ENCODE measurements at regions not wholly inside any gene's neighbourhood (a gene's known extent, or its start where the extent isn't known, plus 50 kb on each side); places are given as distances from the start of the nearest gene placed in this dataset.
A peak's percentile ranks its signal among the peaks of the same experiment; 100 is the strongest.

DNA sequence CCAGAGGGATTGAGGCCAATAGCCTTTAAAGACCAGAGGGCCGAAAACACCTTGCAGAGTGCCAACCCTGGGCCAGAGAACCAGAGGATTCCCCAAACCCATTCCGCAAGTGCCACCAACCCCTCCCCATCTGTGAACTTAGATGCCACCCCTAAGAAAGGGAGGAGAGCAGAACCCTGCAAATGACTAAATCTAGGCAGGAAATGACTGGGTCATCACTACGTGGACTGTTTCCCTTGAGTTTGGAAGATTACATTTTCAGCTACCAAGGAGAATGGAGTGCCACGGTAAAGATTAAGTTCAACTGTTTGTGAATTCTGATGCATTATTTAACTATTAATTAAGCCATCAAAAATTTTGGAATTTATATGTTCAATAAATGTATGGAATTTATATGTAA lies 142.8 kb downstream of the ENC1 start:
- no peak for DNase-seq

DNA sequence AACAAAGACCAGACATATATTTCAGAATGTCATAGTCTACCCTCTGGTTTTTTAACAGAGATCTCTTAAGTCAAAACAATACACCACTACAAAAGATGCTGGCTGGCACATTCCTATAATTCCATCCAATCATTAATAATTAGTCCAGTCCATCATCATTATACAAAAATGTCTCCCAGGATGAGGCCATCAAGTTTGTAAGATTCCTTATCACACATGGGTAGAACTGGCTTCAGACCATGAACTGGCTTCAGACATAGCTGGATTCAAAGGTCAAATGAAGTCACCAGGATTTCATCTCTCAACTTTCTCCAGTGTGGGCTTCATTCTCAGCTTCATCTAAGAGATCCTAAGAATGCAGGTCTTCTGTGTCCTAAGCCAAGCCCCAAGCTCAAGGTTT lies 147.1 kb downstream of the ENC1 start:
- no peak for DNase-seq

DNA sequence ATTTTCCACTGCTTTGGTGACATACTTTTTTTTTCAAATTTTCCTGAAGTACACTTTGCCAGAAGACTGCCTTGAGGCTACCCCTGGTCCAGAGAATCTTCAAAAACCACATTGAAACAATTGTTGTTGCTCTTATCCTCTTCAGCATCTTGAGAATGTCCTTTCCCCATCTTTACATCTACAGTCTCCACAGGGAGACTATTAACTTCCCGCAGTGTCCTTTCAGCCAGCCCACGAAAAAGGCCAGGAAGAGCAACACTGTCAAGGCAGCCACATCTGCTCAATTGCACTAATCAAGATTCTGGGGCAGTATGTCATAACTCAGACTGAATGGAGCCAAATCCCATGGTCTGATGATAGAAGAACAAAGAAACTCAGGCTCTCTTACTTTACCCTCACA lies 148.3 kb downstream of the ENC1 start:
- DNase-seq = peak; percentile 56

DNA sequence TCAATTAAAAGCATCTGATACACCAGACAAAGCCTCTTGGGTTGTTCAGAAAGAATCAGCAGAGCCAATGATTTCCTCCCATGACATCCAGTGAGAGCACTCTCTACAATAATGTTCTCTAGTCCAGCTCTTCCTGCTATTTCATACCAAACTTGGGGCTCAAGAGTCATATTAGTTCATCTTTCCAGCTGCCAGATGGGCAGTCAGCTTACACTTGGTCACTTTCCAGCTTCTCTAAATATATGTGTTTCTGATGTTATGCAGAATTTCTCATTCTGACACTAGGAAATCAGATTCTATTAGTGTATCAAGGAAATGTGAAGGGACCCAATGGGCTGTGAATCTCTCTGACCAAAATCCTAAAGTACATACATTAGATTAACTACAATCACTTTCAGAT lies 148.9 kb downstream of the ENC1 start:
- no peak for DNase-seq

DNA sequence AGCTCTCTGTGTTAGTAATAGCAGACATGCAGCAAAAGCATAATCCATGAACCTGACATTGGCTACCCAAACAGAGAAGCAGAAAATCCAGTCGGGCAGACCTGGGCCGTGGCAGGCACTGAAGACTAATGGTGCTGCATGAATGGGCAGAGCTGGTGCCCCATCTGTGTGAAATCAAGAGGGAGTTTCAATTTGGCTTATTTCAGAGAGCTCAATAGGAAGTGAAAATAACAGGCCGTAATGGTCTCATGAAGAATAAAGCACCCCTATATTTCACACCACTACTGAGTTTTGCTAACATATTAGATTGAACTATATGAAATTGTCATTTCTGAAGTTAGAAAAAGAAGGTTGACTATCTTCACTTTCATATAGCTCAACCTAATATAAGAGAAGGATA lies 149.7 kb downstream of the ENC1 start:
- no peak for DNase-seq

DNA sequence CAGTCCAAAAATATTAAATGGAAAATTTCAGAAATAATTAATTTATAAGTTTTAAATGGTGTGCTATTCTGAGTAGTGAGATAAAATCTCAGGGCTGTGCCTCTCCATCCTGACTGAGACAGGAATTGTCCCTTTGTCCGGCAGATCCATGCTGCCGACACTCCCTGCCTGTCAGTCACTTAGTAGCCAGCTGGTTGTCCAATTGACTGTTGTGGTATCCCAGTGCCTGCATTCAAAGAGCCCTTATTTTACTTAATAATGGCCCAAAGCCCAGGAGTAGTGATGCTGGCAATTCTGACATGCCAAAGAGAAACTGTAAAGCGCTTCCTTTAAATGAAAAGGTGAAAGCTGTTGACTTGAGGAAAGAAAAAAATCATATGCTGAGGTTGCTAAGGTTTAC lies 157.5 kb downstream of the ENC1 start:
- DNase-seq = no peak

DNA sequence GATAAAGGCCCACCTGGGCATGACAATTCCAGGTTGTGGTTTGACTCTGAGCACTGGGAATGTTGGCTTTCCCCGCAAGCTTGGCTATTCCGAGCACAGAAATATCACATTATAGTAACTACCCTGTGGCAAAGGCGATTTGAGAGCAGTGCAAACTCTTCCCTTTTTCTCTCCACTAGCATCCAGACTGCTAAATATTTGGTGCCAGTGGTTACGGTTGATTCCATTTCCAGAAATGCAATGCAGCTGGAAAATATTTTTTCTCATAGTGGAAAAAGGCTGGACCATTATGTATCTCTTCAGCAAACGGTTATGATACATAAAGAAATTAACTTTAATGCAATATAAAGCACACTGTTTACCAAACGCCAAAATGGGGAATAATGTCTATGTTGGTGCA lies 158.0 kb downstream of the ENC1 start:
- no peak for DNase-seq

DNA sequence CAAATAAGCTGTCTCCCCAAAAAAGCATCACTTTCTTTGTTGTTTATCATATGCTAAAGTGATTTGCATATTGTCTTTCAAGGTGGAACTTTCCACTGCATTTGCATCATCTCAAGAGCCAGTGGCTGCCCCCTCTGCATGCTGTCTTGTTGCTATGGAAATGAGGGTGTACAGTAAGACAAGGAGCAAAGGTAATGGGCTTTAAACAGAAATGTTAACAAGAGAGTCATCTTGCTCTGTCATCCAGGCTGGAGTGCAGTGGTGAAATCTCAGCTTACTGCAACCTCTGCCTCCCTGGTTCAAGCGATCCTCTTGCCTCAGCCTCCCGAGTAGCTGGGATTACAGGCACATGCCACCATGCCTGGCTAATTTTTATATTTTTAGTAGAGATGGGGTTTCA lies 159.2 kb downstream of the ENC1 start:
- DNase-seq = peak; percentile 69

DNA sequence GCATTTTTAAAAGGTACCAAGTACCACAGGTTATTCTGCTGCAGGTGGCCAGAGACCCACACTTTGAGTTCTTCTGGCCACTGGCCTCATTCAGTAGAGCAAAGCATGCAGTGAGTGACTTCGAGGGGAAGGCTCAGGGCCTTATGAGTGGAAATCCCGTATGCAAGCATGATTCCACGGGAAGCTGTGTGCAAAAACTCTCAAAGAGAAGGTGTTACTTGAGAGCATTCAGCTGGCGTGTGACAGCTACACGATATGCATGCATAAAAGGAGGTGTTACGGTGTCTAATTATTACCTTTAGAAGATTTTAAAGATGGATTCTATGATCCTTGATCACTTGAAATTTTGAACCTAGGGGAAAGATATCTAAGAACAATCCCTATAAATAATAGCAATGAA lies 160.3 kb downstream of the ENC1 start:
- no peak for DNase-seq

DNA sequence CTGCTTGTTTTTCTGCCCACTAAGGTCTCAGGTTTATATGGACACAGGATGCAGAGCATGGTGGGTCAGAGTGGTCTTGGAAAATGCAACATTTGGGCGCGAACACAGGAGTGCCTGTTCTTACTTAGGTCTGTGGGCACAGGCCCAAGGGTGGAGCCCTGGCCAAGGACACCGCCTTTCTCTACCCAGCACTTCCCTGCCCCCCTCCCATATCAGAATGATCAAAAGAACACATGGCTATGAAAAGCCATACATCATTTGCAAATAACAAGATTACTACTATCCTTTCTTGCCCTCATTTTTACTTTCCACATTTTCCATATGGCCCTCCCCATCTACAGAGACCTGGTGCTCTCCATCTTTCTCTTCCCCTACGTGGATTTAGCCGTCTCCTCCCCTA lies 162.2 kb downstream of the ENC1 start:
- DNase-seq = no peak

DNA sequence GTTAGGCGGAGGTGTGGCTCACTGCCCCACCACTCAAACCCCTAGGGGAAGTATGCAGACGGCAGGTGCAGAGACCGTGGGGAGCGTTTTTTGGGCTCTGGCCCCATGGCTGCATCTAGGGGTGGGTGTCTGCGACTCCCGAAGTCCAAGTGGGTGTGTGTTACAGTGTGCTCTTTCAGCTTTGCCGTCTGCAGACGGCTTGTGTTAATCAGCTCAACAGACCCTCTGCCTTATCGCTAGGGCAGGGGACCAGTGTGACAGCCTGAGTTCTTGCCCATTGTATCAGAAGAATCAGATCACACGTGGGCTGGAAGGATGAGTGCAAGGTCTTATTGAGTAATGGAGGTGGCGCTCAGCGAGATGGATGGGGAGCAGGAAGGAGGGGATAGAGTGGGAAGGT lies 162.8 kb downstream of the ENC1 start:
- no peak for DNase-seq

DNA sequence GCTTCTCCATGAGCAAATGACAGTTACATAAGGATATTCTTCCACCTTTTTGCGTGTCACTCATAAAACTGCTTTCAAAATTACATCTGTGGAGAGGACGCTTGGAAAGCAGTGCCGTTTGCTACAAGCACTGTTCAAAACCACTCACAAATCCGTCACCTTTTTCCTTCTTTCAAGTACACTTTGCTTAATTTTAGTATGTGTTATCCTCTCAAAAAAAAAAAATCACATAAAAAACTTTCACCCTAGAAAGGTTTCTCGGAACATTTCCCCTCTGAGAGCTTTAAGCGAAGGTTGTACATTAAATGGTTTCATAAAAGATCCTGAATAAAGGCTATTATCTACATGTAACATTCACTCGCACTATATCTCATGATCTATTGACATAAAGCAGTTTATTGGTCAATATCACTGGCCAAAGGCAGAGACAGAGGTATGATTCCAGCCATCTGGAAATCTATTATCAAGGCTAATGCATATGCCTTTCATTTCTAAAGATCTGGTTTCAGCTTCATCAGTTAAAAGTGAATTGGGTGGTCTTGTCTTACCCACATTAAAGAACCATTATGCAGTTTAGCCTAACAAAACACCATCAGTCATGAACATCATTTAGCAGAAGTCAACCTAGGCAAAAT lies 163.6 kb downstream of the ENC1 start:
- DNase-seq = no peak

DNA sequence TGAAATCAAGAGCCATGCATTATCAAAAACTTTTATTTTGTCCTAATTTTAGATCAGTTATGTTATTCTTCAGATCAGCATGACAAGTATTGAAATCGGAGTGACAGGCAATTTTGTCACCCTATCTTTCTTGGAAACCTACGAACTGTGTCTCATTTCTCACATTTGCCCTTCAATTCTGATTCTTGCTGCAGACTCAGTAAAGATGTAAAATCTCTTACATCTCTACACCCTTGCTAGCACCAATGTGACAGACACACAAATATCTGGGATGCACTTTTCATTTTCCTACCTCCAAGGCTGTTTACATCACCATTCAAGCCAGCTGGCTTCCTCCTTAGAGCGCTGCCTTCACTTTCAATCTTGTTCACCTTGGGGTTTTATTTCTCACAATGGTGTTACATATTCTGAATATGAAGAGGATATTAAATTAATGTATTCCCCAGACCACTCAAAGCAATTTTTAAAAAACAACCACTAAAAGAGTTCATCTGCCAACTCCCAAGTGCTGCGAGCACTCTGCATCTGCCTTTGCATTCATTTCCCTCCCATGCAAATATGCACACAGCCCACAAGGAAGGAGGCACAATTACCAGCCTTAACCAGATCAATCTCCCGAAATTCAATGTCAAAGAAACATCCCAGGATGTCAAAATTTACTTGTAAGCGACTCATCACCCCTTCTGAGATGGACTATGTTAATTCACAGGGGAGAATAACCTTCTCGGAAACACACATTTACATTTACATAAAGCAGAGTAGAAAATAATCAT lies 164.3 kb downstream of the ENC1 start:
- DNase-seq = no peak

DNA sequence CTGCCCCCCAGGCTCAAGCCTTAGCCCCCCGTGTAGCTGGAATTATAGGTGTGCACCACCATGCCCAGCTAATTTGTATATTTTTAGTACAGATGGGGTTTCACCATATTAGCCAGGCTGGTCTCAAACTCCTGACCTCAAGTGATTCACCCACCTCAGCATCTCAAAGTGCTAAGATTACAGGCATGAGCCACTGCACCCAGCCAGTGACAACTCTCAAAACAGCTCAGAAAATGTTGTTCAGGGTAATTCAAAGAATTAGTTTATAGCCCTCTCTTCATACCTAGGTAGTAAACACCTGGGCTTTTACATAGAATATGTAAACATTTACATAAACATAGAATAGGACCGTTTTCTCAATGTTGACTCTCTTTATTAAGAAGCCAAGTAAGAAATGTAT lies 168.7 kb downstream of the ENC1 start:
- no peak for DNase-seq

DNA sequence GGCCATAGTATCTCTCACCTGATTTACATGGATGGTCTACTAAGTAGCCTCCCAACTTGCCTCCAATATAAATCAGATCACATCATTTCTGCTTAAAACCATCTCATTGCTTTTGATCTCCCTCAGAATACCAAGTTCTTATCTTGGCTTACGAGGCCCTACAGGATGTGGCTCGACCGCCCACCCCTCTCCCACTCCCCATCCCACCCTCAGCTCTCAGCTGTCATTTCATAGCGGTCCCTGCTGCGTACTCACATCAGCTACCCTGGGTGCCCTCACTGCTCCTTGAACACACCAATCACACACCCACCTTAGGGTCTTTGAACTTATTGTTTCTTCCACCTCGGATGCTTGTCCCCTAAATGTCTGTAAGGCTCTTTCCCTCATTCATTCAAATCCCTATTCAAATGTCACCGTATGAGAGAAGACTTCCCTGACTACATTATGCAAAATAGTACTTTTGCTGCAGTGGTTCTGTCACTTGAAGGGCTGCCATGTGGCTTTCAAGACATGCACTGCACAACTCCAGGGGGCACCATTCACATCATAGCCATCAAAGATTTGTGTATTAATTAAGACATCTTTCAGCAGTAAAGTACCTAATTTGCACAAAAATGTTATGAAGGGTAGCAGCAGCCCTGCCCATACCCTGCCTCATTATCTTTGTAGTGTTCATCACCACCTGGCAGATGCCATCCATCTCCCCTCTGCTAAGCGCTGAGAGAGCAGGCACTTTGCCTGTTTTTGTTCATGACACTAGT lies 171.1 kb downstream of the ENC1 start:
- DNase-seq = no peak

DNA sequence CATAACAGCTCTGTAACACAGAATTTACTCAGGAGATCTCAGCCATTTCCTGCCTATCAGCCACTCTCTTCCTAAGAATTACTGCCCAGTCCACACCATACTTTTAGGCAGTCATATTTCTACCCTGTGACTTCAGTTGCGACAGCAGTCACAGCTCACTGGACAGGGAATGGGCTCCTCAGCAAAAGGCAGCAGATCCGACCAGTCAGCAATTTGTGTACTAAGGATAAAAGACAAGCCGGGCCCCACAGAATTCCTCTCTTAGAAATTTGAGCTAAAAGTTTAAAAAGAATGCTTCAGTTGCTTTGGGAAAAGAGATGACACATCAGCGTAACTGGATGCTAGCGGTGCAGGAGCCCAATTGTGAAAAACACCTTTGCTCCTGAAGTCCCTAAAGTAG lies 172.1 kb downstream of the ENC1 start:
- DNase-seq = no peak

DNA sequence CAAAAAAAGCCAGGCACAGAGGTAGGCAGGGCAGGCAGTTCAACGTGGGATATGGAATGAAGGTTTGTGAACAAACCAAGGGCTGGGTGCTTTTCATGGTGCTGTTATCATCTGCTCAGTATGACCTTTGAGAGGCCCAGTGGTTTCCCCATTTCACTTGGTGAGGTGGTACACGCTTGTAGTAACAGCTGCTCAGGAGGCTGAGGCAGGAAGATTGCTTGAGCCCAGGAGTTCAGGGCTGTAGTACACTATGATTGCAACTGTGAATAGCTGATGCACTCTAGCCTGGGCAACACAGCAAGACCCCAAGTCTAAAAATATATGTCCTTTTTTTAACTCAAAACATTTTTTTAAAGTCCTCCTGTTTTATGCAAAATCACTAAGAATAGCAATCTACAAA lies 174.8 kb downstream of the ENC1 start:
- no peak for DNase-seq

DNA sequence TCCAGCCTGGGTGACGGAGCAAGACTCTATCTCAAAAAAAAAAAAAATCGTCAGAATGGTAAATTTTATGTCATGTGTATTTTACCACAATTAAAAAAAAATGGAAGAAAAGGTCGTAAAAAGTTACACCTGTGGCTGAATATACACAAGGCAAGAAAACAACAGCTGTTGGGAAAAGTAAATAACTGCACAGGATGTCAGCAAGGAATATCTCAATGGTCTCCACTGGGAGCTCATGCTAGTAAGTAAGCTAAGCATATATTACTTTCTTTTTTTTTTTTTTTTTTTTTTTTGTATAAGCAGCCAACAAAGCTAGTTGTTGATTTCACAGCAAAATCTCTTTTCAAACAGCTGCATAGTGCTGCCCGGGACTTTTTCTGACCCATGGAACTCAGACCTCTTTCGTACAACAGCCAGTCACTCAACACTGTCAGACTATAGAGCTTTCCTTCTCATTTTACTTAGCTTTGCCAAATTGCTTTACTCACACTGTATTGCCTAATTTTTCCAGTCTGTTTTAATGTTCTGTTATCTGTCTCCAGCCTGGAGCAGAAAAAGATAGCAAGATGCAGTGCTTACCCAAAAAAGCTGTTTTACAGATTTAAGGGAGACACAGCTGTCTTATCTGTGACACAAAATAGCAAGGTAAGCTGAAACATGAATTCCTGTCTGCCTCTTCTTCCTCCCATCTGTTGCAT lies 175.9 kb downstream of the ENC1 start:
- peak; percentile 66 for DNase-seq

DNA sequence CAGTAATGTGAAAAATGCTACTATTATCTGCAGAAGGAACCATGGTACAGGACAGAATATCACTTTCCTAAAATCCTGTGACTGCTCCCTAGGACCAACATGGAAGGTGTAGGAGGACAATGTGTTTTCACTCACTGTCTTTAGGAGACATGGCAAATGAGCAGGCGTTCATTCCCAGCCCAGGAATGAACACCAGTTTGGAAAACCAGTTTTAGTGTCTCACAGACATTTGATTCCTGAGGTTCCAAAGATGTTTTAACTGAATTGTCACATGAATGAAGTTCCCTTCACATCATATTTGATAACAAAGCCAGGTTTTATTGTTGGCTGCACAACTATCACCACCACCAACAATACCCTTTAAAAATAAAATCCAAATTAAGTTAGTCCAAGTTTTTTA lies 178.2 kb downstream of the ENC1 start:
- DNase-seq = no peak

DNA sequence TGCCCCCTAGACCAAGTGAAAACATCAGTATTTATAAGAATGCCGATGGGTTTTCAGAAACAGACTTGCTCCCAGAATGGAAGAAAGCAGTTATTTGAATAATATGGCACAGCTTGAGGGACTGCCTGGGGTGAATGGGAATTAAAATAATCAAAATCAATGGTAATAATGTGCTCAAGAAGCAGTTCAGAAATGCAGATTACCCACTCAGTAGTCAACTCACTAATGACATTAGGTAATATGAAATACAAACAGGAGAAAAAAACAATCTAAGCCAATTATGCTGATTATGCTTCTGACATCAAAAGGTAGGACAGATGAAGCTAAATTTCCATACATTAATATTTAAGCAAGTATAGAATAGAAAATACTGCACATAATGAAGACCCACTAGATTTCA lies 179.3 kb downstream of the ENC1 start:
- no peak for DNase-seq

DNA sequence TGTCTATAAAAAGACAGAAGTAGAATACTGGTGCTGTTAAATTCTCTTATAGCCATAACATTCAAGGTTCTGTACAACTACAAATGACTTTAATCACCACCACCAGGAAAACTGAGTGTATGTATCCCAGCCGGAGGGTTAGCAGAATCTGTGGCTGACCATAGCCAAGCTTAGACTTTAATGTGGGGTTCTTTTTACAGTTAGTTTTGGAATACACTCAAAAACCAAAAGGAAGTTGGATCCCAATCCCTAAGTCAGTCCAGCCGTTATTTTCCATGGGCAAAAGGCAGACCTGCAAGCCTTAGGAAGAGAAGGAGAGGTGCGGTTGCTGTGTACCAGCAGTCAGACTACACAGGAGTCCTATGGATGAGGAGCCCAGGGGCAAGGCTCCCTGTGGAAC lies 179.8 kb downstream of the ENC1 start:
- DNase-seq = peak; percentile 47

DNA sequence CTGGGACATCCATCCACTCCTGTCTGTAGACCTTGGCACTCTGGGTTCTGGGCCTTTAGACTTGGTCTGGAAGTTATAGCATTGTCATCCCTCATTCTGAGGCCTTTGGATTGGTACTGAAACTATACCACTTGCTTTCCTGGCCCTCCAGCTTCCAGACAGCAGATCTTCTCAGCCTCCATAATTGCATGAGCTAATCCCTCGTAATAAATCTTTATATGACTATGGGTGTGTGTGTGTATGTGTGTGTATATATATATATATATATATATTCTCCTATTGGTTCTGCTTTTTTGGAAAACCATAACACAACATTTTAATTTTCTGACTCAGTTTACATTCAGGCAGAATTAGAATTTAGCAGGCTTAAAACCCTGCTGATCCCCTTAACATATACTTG lies 180.5 kb downstream of the ENC1 start:
- no peak for DNase-seq

DNA sequence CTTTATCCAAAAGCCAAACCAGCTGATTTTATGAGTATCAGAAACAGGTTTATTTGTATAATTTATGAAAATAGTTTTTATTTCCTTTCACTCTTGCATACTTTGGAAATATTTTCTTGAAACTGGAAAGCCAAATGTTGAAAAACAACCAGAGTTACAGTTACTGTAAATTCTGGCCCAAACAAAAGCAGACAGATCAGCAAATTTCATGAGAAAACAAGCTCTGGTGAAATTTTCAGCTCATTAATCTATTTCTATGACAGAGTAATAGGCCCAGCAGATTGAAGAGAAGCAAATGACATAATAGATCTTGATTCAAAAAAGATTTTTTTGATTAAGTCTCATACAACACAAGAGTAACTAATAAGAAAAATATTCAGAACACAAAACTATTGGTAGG lies 182.7 kb downstream of the ENC1 start:
- DNase-seq = no peak

All from NCI-H69 (cell line).